Stimulated activated CD4-positive, alpha-beta T cell treated with anti-CD3 and anti-CD28 coated beads, Interleukin-15, amount 100 ng/mL, for 24 hours (primary cell): ENCODE measurements at regions not wholly inside any gene's neighbourhood (a gene's known extent, or its start where the extent isn't known, plus 50 kb on each side); places are given as distances from the start of the nearest gene placed in this dataset.

Experiments
- DNase-seq: peaks from one replicate; pipeline ENCODE4 v3.0.0-alpha.2; 2020

DNA sequence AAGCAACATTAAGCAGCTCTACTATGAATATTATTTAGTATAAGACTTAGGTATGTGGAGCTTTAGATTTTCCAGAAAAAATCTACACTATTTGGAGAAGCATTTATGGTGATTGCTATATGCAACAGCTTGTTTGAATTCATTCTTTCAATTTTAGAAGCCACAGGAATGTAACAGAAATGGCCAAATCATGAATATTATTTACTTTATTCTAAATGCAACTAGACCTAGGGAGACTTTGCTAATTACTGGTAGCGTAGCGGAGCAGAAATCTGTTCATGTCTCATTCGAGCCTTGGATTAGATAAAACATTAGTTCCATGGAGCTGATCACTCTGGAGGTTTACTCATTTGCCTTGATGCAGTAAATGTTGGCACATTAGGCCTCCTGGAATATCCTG lies 290.2 kb downstream of the ZNF608 start:
- no peak for DNase-seq

DNA sequence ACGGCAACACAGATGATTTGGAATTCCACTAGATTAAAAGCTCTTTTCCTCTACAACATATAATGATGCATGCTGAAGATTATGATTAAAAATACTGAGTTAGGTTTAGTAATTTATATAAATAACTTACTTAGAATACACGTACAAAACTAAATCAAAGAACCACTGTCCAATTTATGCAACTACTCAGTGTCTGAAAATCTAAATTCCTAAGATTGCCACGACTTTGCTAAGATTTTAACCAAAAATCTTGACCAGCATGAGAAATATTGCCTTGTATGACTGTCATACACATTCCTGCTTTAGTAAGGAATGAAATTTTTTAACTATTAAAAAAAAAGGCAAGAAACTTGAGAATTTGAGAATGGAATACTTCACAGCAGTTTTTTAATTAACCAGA lies 292.4 kb downstream of the ZNF608 start:
- DNase-seq, result no peak

DNA sequence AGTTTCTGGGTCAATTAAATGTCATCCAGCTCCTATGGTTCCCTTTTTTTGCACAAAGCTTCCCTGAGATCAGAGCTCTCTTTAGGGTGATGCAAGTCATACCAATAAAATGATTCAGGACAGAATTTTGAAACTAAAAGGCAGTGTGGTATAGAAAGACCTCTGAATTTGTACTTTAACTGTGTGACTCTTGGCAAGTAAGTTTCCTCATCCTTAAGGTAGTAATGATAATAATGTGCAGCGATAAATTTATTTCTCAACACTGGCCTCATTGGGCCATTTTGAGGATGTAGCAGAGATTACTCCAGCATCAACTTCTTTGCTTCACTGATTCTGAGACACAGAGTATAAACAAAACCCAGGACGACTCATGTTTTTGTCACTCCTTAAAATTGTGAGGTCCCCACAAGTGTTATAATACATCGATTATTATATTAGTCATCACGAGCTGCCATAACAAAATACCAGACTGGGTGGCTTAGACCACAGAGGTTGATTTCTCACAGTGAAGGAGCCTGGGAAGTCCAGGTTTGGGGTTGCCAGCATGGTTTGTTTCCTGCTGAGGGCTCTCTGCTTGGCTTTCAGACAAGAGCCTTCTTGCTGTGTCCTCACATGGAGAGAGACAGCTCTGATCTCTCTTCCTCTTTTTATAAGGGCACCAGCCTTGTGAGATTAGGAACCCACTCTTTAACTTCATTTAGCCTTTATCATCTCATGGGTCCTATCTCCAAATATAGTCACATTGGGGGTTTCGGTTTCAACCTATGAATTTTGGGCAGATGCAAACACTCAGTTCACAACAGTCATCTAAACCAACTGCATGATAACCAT lies 293.0 kb downstream of the ZNF608 start:
- no peak for DNase-seq

DNA sequence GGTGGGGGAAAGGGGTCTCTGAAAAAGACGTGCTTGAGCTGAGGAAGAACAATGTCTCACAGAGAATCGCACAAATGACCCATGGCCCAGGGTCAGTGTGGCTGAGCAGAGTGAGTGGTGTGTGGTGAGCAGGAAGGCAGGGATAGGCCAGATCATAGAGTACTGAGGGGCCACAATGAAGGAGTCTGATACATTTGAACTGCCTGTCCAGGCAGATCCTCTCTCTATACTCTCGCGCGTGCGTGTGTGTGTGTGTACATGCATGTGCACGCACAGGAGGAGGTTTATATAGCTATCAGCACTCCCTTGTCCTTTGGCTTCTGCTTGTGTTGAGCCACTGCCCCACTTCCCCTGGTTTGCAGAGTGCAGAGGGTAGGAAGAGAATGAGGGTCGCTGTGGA lies 294.0 kb downstream of the ZNF608 start:
- DNase-seq, result no peak

DNA sequence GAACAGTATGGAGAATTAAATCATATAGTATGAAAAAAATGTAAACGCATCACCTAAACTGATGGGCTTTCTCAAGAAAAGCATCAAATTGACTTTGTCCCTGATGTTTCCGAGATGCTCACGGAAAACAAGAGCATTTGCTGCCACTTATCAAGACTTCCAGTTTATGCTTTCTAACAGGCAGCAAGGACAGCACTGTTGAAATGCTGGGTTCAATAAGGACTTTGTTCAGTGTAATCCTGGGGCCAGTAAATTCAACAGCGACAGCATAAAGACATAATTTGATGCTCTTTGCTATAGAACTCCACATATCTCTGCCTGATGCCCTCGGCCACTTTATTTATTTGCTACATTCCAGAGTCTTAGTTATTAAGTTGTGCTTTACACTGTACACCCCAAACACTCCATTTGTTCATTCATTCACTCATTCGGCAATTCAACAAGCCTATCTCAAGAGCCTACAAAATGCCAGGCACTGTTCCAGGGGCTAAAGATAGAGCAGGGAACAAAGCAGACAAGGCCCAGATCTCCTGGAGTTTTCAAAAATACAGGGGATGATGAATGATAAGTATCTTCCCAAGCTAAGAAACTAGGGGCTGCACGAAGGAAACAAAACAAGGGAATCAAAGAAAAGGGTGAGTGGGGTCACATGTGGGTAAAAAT lies 294.6 kb downstream of the ZNF608 start:
- no peak for DNase-seq

DNA sequence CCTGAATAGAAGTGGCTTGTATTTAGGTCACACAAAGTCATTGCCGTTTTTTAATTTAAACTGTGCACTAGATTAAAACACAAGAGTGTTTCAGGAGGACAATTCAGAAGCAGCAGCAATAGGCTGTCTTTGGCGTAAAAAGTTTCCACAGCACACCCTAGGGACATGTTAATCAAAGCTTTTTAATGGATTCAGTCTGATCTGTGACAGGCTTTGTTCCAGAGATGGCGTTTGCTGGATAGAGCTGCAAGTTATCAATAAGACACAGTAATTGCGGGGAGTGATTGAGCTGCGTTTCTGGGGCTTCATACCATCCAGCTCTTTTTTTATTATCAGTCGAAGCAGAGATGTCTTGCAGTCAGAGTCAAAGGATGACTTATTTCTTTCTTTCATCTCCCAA lies 300.3 kb downstream of the ZNF608 start:
- DNase-seq, result no peak

DNA sequence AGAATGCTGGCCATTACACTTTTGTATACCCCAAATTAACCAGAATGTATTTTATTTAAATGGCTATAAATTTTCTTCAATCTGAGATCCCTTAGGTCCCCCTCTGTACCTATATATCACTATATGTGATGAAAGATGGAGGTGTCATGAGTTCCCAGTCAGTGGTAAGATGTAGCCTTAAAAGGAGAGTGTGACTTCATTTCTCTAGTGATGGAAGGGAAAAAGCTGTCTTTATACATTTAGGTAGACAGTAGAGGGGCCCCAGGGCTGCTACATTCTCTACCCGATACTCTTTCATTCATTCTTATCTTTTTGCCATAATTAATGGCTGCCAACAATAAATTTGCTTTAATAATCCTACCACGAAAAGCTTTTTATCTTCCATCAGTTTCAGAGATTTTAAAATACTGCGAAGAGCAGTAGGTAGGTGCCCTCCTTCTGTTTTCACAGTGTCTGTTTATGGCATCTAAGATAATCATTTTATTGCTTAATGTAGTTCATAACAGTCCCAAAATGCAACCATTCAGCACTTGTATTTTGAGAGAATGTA lies 301.3 kb downstream of the ZNF608 start:
- no peak for DNase-seq

DNA sequence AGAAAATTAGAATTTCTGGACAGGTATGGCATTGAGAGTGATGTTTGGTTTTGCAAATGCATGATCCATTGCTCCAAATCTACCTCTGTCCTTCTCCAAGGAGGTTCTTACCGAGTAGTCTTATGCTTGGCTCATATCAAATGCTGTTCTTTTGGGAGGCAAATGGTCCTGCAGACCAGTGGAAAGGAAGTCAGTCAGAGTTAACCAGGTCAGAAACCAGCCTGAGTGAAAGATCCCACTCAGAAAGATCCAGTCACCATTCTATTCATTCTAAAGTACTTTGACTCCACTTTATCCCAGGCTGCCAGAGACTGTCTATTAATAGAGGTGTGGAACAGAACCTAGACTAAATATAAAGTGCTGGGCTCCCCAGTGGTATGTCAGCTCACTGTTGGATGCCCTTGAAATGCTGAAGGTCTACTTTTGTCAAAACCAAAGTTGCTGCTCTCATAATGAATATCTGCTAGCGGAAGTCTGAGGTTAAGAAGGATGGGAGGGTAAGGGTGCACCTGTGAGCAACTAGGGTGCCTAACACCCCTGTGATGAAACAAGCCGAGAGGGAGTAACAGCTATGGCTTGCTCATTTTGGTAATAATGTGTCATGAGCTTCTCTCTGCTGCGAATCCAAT lies 302.2 kb downstream of the ZNF608 start:
- DNase-seq, result no peak

DNA sequence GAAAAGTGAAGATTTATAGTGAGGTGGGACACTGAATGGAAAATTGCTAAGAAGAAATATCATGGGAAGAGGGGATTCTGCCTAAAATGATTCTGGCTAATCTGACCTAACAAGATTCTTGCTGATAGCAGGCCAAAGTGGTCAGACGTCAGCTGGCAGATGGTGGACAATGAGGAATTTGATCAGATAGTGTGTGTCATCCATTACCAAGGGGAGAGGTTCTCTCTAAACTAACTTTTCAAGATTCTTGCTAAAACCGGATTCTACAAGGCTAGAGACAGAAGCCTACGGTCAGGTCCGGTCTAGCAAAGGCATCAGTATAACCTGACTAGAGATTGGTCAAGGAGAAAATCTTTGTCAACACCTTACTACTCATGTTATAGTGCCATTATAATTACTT lies 306.0 kb downstream of the ZNF608 start:
- no peak for DNase-seq

DNA sequence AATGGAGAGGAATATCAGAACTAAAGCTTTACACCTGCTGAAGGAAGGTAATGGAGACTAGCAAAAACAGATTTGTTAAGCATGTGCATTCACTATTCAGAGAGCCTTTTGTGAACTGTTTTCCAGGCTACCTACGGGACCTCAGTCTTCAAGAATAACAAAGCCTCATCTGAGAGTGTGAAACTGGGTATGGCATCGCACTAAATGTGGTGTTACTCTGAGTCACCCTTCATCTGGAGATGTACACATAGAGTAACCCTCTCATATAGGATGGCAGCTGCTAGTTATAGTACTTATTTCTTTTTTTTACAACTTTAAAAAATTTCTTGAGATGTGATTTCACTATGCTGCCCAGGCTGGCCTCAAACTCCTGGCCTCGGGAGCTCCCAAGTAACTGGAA lies 306.8 kb downstream of the ZNF608 start:
- no peak for DNase-seq

DNA sequence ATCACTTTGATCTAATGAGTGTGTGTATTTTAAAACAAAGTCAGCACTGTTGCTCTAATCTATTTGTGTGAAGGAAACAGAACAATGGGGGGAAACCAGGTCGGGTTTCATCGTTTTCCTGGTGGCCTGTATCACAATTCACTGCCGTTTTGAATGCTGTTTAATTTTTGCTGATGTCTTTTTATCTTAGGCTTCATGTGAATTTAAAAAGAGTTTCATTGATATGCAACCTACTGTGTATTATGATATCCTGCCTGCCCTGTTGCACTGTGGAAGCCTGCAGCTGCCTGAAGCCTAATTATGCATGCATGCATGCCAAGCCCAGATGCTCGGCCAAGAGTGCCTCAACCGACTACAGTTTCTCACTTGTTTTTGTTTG lies 307.5 kb downstream of the ZNF608 start:
- no peak for DNase-seq

DNA sequence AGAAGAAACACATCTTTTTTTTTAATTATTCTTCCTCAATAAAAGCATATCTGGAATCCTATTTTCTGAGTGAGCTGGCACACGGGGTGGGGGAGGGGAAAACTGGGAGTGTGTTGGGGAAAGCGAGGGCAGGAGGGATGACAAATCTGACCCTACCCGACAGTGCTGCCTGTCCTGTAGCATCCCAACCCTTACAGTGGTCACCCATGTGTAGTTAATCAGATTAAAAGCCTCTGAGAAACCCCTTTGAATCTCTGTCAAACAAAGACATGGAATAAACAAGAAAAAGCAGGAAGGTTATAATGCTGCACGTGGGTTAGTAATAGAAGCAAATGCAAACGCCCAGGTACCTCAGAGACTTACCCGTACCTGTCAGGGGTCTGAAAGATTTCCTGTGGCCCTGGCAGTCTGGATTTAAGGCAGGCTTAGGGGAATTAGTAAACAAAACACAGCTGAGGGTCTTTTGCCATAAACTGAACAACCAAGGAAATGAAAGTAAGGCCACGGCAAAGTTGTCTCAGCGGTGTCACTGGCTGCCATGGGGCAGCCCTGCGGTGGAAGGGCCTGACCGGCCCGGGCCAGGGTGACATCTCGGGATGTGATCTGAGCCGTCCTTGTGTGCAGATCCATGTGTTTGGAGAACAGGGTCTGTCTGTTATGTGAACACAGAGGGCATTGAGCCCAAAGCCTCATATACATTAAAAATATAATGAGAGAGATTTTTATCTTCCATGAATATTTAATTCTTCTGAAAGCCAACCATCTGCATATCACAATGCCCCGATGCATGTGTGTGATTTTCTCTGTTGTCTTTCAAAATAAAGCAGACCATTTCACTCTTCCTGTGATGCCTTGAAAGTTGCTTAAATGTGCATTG lies 308.2 kb downstream of the ZNF608 start:
- DNase-seq, result no peak

DNA sequence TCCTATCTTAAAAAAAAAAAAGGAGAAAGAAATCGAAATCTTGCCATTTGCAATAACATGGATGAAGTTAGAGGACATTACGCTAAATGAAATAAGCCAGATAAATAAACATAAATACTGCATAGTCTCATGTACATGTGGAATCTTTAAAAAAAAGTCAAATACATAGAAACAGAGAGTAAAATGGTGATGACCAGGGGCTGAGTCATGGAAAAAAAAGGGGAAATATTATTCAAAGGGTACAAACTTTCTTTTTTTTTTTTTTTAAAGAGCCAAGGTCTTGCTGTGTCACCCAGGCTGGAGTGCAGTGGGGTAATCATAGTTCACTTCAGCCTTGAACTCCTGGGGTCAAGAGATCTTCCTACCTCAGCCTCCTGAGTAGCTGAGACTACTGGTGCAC lies 310.1 kb downstream of the ZNF608 start:
- DNase-seq, result no peak

DNA sequence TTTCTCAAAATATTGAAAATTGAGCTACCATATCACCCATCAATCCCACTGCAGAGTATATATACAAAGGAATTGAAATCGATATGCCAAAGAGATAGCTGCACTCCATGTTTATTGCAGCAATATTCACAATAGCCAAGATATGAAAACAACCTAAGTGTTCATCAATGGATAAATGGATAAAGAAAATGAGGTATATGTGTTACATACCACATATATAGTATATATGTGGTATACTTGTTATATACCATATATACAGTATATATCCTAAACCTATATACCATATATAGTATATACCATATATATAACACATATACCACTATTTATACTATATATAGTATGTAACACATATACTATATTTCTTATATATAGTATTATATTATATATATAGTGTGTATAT lies 313.3 kb downstream of the ZNF608 start:
- no peak for DNase-seq

DNA sequence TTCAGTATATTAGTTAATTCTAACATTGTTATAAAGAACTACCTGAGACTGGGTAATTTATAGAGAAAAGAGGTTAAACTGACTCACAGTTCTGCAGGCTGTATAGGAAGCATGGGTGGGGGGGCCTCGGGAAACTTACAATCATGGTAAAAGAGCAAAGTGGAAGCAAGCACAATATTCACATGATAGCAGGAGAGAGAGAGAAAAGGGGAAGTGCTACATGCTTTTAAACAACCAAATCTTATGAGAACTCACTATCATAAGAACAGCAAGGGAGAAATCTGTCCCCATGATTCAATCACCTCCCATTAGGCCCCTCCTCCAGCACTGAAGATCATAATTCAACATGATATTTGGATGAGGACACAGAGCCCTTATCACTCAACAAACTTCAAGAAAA lies 324.9 kb downstream of the ZNF608 start:
- DNase-seq, result no peak

DNA sequence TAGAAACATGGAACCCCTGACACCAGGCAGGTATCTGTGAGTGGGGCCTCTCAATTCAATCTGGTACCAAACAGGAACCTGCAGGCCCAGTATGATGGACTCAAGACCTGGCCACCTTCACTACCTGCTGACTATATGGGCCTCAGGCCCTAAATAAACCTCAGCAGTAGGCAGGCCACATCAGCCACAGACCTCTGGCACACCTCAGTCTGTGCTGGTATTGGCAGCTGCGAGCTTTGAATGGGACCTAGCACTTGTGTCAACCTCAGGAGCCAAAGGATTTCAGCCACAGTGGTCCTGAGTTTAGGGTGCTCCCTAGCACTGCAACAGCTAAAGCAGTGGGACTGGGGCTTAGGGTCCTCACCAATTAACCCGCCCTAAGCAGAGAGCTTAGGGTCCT lies 325.5 kb downstream of the ZNF608 start:
- no peak for DNase-seq

DNA sequence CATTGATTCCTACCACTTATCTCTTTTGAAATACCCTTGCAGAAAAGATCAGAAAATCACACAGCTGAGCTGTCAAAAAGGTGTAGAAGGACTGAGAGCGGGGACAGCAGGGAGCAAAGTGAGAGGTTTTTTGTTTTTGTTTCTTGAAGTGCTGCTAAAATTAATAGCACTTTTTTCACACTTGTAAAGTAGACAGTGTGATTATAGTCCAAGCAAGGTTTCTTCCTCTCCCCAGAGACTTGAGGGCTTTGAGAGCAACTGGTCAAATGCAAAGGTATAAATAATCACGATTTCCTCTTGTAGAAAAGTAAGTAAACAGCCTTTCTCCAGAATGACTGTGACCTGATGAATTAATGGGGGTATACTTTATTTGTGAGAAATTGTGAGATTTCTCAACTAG lies 326.9 kb downstream of the ZNF608 start:
- no peak for DNase-seq

DNA sequence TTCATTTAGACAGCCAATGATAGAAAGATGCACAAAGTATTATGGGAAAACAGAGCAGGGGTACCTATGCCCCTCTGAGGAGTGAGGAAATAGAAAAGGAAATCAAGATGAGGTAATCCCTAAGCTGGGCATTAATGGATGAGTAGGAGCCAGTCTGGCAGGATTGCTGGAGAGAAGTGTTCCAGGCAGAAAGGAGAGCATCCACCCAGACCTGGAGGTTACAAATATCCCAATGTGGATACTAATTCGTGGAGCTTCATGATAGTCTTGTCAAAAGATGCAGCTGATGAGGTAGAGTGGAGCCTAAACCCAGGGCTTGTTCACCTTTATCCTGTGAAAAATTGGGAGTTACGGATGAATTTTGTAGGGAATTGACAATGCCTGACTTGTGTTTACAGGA lies 328.0 kb downstream of the ZNF608 start:
- DNase-seq, result no peak

DNA sequence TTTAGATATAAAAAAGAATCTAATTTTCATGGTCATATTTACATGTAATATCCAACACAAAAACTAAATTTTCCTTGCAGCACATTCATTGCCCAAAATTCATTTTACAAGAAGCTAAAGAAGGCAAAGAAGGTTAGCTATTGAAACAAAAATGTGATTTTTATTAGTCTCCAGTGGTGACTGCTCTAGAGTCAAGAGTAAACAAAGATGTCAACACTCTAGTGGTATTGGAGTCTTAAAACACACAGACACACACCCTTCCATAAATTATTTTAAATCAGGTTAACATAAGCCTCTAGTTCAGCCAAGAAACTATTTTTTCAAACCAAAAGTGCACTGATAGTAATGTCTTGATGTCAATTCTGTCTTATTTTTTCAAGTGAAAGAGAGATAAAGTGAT lies 329.2 kb downstream of the ZNF608 start:
- no peak for DNase-seq

DNA sequence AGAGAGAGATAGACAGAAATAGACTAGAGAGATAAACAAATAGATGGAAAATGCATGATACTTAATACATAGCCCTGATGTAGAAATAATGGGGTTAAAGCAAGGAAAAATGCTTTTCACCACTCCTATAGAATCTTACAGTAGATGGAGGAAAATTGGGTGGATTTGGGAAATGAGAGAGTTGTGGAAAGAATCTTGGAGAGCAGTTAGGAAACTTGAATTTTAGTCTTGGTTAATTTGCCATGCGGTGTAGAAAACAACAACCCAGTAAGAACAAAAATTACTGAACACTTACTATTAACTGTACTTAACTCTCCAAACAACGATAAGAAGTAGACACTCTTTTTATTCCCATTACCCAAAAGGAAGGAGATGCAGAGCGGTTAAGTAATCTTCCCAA lies 329.8 kb downstream of the ZNF608 start:
- DNase-seq, result no peak

DNA sequence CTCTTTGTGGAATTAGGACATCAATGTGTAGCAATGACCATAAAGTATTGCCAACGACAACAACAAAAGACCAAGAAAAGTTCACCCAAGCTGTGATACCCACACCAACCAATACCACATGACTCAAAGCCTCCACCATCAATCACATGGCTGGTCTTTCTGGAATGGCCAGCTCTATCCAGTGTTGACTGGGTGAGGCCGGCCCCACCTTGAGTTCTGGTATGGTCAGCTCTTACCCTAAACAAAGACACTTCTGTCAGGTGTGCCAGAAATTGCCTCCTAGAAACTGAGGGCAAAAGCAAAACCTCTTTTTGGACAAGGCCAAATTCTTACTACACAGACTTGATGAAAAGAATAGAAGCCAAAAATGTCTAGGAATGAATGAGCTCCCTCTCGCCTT lies 331.5 kb downstream of the ZNF608 start:
- no peak for DNase-seq

DNA sequence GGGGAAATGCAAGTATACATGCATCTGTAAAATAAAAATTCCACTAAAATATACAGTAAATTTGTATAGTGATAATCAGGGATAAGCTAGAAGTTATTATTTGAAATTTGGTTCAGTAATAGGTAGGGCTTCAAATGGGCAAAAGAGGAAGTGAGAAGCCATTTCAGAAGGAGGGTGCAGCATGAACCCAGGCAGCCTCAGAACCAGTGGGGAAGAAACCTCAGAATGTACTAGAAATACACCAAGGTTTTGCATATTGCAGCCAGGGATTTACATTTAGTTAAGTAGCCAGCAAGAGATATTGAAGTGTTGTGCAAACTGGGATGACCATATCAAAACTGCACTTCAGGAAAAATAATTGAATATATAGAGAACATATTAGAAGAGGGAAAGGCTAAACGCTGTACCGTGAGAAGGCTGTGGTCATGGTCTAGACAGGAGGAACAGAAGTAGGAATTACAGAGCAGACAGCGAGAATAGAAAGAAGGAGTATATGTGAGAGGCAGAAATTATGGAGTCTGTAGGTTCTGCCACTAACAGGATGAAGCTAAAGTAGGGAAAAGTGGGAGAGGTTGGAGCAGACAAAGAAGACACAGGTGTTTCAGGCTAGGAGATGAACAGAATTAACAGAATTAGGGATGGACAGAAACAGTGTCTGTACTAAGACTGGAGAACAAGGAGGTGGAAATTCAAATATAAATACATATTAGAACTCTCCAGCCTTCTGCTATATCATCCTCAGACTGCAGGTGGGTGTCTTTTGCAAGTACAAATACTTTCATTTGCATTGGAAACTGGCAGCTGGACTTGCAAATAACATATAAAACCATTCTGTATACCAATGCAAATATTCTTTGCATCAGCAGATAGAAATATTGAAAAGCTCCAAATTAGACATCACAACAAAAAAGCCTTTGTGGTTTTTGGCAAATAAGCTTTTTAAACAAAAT lies 335.6 kb downstream of the ZNF608 start:
- DNase-seq, result no peak
